Vagina (tissue), 2 donors: ENCODE measurements at regions not wholly inside any gene's neighbourhood (a gene's known extent, or its start where the extent isn't known, plus 50 kb on each side); places are given as distances from the start of the nearest gene placed in this dataset.

ENCODE experiments used
- POLR2A ChIP-seq, 2 donors: fragments of 450-650 bp; IDR thresholded peaks; one replicate each; pipeline ENCODE4 v1.6.1; 2017; ENCODE audit warnings: antibody characterized with exemption in 2 of 2, mild to moderate bottlenecking in 2 of 2, moderate library complexity in 2 of 2
- POLR2AphosphoS5 ChIP-seq, 2 donors: sonication (generic); formaldehyde crosslinking; IDR thresholded peaks; one replicate each; pipeline ENCODE4 v1.9.0; 2017; ENCODE audit warnings: antibody characterized with exemption in 2 of 2, mild to moderate bottlenecking in 2 of 2, low read depth in 1 of 2; ENCODE audit not compliant: insufficient read depth in 1 of 2
- TF ChIP-seq, protein P1 (sequence below), 3 experiments: fragments of 450-650 bp in 2 of 3; fragments of 200-600 bp in 1 of 3; sonication (generic) in 1 of 3; IDR thresholded peaks; one replicate each; pipeline ENCODE4 v1.5.1; 2017 to 2019; ENCODE audit warnings: antibody characterized with exemption in 3 of 3, mild to moderate bottlenecking in 2 of 3, moderate library complexity in 2 of 3

DNA sequence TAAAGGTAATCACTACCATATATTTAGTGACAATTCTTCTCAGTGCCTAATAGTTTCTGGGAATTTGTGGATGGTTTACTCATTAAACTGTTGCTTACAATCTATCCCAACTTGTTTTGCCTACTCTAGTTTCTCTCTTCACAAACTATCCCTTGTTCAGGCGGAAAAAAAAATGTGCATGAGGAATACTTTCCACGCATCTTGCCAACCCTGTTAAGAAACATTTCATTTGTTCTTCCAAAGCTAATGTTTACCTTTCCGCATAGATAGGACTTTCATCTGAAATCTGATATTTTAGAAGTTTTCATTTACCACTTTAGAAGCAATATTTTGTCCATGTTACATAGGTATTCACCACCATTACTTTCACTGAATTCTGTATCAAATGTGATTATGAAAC lies 191.9 kb downstream of the MDFIC start:
- TF ChIP-seq, protein P1, sequence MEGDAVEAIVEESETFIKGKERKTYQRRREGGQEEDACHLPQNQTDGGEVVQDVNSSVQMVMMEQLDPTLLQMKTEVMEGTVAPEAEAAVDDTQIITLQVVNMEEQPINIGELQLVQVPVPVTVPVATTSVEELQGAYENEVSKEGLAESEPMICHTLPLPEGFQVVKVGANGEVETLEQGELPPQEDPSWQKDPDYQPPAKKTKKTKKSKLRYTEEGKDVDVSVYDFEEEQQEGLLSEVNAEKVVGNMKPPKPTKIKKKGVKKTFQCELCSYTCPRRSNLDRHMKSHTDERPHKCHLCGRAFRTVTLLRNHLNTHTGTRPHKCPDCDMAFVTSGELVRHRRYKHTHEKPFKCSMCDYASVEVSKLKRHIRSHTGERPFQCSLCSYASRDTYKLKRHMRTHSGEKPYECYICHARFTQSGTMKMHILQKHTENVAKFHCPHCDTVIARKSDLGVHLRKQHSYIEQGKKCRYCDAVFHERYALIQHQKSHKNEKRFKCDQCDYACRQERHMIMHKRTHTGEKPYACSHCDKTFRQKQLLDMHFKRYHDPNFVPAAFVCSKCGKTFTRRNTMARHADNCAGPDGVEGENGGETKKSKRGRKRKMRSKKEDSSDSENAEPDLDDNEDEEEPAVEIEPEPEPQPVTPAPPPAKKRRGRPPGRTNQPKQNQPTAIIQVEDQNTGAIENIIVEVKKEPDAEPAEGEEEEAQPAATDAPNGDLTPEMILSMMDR (IDR thresholded peaks at IDR 0.05): no peak
- no peak for TF ChIP-seq POLR2A (IDR thresholded peaks at IDR 0.05)
- no peak for TF ChIP-seq POLR2AphosphoS5 (IDR thresholded peaks at IDR 0.05; ENCODE audit: insufficient read depth in 1 of 2, low read depth in 1 of 2)
